EL (cell line): ENCODE measurements at regions not wholly inside any gene's neighbourhood (a gene's known extent, or its start where the extent isn't known, plus 50 kb on each side); places are given as distances from the start of the nearest gene placed in this dataset.
"Not testable (repeated sequence)": the region's sequence is repeated elsewhere in the genome, so short reads cannot be mapped to it uniquely, and the experiment has no call there.

Experiments used
- DNase-seq: peaks from one replicate; pipeline ENCODE4 v3.0.0-alpha.2; 2016

DNA sequence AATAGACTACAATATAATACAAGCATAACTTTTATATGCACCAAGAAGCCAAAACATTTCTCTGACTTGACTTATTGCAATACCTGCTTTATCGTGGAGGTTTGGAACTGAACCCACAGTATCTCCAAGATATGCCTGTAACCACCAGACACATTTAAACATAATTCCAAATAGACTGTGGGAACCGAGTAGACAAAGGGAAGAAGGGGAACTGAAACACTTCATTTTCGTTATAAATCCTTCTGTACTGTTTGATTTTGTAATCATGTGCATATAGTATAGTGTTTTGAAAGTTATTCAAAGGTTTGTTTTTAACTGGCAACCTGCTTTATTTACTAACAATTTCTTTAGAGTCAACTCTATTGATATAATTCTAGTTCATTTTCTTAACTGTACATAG lies 154.9 kb upstream of the BEND6 start:
- no peak for DNase-seq

DNA sequence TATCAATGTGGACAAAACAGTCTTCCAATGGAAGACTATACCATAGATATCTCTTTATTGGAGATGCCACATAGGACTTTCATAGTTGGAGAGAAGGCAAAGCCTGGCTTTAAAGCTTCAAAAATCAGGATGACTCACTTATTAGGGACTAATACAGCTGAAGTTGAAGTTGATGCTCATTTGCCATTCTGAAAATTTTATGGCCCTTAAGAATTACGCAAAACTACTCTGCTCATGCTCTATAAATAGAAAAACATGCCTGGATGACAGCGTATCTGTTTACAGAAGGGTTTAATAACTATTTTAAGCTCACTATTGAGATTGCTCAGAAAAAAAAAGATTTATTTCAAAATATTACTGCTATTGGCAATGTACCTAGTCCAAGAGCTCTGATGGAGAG lies 155.5 kb upstream of the DST start:
- peak; percentile 86 for DNase-seq

DNA sequence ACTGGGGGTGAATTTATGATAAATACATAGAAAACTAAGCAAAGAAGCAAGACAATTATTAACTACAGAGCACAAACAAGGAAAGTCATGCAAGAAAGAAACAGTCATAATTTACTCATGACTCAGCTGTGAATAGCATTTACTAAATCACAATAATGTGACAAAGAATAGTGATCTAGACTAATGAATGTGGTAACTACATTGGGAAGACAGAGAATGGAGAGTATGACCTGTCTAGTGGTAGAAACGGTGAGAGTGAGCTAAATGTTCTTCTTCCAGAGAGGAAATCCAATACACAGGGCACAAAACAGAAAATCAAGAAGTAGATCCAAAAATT lies 153.5 kb upstream of the DST start:
- peak; percentile 56 for DNase-seq

DNA sequence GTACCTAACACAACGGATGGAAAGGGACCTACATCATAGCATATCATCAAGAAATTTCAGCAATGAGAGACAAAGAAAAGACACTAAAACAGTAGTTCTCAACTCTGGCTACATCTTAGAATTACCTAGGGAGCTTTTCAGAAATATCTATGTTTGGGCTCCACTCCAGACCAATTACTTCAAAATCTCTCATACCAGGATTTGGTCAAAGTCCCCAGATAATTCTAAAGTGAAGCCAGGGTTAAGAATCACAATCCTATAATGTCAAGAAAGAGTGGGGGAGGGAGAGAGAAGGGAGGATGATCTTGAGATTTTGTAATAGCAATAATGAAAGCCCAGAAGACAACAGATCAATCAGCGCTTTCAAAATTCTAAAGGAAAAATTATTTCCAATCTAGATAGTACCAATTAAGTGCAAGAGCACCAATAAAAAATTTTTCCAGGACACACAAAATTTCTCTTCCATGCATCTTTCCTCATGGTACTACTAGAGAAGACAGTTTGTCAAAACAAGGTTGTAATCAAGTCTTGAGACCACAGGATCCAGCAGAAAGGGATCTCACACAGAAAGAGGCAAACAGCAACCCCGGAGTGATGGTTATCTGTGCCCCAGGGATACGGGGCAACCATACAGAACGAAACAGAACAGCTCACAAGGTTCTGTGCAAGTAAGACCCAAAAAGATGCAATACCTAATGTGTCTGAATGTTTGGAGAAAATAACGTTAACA lies 152.9 kb upstream of the DST start:
- DNase-seq: no peak

DNA sequence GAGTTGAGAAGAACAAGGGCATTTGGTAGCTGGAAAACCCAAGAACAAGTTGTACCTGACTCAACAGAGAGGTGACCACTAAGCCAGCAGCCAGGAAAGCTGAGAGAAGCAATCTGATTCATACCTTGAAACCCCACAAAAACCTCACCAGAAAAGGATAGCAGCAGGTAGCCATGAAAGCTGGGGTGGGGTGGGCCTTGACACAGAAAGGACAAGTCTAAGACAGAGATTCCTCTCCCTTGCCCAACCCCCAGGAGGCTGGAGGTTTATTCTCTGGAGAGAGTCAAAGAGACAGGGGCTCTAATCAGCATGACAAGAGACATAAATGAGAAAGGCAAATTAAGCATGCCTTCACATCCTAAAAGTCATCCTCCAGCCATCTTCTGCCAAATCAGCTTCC lies 151.7 kb upstream of the DST start:
- DNase-seq: no peak

DNA sequence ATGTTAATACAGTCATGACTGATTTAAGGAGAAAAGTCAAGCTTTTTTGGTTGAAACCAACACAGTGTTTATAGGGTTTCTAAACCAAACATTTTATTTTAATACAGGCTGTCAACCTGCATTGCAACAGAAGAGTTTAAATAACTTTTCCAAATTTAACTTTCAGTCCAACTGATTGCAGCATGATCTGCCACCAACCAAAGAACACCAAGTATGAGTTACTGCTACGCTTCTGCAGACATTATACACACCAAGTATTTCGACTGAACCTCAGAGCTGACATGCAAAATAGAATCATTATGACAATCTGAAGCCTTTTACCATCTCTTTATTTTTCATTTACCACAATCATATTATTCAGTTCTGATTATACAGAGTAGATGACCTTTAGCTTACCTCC lies 151.2 kb upstream of the DST start:
- no peak for DNase-seq

DNA sequence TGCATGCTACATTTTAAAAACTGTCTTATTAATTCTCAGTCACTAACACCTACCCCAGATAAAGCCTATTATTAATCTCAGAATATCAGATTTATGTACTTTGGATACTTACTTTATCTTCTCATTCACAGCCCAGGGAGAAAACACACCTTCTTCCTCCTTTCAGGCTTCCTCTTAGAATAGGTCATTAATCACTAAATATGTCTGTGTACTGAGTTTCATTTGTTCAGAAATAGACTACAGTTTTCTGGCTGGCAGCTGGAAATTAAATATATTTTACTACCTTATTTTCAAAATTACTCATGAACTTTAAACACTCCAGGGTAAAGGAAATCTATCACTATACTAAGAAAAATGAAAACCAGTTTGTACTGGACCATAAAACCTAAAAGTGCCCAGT lies 147.7 kb upstream of the DST start:
- no peak for DNase-seq

DNA sequence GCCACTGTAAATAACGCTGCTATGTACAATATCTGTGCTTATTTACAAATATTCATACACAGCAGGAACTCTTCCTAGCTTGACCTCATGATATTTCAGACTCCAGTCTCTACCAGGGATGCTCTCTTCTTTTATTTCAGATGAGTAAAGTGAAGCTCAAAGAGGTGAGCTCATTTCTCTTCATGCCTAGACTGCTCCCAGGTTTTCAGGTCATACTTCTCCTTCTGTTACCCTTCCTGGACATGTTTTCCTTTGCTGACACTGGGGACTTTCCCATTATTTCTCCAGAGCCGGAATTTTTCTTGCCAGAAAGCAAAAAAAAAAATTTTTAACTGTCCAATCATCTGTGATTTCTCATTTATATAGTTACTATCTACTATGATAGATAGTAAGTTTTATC lies 147.2 kb upstream of the DST start:
- DNase-seq: no peak

DNA sequence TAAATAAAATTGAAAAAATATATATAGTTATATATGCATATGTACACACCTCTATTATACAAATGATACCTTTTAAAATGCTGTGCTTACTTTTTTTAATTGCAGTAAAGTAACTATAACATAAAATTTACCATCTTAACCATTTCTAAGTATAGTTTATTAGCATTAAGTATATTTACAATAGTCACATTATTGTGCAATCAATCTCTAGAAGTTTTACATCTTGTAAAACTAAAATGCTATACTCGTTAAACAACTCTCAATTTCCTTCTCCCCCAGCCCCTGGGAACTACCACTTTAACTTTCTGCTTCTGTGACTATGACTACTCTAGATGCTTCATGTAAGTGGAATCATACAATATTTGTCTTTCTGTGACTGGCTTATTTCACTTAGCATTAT lies 146.7 kb upstream of the DST start:
- DNase-seq: no peak

DNA sequence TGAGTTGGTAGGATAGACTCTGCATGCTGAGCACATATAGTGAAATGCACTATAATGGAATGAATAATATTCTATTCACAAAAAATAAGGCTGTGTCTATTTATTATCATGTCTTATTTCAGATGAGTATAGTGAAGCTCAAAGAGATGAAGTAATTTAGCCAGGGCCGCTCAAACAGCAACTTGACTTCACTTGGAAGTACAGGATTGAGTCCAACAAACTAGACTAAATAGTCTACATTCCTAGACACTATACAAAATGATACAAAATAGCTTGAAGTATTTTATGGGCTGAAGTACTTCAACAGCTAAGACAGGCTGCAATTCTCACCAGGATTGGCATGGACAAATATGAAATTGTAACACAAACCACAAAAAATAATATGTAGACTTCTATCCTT lies 144.5 kb upstream of the DST start:
- no peak for DNase-seq

DNA sequence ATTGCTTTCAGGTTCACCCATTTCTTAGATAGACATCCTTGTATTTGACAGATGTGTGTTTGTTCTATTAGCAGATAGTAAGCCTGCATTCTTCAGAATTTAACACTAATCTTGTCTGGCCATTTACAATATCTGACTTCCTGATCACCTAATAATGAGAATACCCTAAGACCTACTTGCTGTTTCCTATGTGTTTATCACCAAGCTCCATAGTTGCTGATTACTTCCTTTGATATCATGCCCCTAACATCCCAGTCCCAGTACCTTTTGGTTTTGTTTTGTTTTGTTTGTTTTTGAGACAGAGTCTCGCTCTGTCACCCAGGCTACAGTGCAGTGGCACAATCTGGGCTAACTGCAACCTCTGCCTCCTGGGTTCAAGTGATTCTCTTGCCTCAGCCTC lies 143.6 kb upstream of the DST start:
- DNase-seq: no peak

DNA sequence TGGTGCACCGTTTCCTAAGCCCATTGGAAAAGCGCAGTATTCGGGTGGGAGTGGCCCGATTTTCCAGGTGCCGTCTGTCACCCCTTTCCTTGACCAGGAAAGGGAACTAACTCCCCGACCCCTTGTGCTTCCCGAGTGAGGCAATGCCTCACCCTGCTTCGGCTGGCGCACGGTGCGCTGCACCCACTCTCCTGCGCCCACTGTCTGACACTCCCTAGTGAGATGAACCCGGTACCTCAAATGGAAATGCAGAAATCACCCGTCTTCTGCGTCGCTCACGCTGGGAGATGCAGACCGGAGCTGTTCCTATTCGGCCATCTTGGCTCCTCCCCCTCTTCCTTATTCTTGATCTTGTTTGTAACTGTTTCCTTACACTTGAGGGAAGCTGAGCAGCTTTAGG lies 142.8 kb upstream of the DST start:
- not testable (repeated sequence) for DNase-seq

DNA sequence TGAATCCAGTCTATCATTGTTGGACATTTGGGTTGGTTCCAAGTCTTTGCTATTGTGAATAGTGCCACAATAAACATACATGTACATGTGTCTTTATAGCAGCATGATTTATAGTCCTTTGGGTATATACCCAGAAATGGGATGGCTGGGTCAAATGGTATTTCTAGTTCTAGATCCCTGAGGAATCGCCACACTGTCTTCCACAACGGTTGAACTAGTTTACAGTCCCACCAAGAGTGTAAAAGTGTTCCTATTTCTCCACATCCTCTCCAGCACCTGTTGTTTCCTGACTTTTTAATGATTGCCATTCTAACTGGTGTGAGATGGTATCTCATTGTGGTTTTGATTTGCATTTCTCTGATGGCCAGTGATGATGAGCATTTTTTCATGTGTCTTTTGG lies 137.4 kb upstream of the DST start:
- DNase-seq: not testable (repeated sequence)

DNA sequence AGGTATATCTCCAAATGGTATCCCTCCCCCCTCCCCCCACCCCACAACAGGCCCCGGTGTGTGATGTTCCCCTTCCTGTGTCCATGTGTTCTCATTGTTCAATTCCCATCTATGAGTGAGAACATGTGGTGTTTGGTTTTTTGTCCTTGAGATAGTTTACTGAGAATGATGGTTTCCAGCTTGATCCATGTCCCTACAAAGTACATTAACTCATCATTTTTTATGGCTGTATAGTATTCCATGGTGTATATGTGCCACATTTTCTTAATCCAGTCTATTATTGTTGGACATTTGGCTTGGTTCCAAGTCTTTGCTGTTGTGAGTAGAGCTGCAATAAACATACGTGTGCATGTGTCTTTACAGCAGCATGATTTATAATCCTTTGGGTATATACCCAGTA lies 135.8 kb upstream of the DST start:
- DNase-seq: not testable (repeated sequence)

DNA sequence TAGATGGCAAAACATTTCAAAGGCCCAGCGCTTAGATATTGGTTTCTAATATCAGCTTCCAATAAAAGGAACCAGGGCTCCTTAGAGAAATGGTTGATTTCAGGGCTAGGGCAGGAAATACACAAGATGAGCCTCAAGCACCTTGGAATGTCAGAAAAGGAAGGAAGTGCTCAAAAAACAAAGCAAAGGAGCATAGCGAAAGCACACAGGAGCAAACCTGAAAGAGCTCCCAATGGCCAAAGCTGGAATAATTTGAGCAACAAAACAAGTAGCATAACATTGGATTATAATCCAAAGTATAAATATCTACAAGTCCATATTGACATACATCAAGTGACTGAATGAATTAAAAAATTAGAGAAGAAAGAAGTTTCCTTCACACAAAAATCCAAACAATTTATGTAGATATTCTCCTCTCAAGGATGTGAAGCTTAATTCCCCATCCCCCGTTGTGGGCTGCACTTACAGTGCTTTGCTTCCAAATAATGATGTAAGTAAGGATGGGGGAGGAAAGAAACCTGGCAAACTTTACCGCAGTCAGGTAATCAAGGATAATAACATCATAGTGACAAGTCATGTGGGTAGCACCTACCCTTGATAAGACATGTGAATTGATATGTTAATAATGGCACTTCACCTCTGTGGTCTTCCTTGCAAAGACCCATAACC lies 132.9 kb upstream of the DST start:
- DNase-seq: no peak

DNA sequence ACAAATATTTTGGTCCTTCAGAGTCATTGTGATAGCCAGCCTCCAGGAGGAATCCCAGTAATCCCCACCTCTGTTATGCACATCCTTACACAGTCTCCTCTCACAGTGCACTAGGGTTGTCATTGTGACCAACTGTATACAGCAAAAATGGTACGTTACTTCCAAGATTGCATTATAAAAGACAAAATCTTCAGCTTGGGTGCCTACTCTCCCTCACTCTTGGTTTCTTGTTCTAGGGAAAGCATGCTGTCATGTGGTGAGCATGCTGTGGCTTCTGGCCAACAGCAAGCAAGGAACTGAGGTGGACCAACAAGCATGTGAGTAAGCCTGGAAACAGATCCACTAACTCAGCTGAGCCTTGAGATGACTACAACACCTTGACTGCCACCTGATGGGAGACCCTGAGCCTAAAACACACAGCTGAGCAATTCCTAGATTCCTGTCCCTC lies 130.1 kb upstream of the DST start:
- peak; percentile 80 for DNase-seq

DNA sequence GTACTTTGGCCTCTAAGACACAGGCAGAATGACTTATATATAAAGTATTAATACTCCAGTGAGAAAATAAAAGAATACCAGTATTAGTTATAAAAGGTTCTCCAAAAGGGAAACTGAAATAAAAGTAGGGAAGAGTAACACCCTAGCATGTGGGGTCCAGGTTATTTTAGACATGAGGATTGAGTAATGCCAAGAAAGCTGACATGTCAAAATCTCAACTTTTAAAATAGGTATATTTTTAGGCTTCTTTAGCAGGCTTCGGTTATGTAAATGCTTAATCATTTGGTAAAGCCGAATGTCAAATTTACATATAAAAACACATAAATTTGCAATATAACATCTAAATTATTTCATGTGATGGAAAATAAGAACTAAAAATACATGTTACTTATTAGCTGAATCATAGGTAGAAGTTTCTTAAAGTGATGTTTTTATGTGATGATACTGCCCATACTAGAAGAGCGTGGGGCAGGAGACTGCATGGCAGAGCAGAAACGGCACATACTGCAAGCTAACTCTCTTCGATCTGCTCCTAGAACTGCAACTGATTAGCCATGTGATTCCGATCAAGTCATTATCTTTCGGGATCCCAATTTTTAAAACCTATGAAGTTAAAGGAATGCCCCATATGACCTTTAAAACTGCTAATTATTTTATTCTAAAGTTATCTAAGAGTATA lies 129.4 kb upstream of the DST start:
- no peak for DNase-seq

DNA sequence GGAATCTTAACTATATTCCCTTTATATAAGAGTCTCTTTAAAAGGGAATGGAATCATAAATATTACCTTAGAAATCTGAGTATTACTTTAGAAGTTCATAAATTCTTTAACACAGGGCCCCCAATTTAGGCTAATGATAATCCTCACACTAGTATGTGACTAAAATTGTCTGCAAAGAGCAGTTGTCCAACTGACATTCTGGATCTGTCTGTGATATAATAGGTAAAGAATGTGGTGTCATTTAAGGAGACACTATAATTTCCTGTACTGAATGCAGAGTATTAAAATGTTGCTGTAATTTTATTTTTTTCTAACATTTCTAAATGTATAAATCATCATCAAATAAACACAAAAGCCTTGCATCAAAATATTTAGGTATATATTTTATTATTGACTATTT lies 128.5 kb upstream of the DST start:
- peak; percentile 52 for DNase-seq

DNA sequence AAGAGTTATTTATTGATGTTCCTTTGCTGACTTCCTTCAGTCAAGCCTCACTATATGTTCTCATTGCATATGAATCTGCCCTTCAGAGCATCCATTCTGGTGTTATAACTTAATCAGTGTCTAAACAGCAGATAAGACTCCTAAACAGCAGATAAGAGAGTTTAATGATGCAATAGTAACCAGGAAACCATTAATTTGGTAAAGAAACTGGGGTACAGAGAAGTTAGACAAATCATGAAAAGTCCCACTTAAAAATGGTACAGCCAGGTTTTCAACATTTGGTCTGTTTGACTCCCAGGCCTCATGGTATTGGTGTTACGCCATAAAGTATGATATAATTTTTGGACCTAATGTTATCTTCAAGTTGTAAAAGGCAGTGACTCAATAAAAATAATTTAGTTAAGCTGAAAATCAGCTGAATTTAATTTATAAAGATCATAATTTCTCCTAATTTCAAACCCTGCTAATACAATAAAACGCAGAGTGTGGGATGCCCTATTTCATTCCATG lies 127.4 kb upstream of the DST start:
- DNase-seq: no peak

DNA sequence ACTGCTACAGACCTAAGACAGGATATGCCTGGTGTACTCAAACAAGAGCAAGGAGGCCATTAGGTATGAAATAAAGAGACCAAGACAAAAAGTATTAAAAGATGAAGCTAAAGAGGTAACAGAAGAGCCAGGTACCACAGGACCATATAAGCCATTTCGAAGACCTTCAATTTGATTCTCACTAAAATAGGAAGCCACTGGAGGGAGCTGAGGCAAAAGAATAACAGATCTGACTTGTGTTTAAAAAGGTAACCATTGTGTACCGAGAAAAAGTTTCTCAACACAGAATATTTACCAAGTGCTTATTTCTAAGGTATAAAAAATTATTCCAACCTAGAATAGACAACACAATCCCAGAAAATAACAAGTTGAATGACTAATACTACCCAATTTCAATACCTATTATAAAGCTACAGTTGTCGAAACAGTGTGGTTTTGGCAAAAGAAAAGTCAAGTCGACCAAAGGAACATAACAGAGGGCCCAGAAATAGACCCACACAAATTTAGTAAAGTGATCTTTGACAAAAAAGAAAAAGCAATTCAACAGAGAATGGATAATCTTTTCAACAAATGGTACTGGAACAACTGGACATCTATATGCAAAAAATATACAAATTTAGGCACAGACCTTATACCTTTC lies 125.3 kb upstream of the DST start:
- DNase-seq: no peak

DNA sequence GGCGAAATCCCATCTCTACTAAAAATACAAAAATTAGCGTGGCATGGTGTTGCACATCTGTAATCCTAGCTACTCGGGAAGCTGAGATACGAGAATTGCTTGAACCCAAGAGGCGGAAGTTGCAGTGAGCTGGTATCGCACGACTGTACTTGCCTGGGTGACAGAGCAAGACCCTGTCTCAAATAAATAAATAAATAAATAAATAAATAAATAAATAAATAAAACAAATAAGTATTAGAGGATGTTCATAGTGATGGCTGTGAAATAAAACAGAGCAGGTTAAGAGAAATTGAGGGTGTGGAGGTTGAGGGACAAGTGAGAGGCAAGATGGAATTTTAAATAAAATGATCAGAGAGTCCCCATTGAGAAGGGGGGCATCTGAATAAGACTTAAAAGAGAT lies 124.7 kb upstream of the DST start:
- no peak for DNase-seq

DNA sequence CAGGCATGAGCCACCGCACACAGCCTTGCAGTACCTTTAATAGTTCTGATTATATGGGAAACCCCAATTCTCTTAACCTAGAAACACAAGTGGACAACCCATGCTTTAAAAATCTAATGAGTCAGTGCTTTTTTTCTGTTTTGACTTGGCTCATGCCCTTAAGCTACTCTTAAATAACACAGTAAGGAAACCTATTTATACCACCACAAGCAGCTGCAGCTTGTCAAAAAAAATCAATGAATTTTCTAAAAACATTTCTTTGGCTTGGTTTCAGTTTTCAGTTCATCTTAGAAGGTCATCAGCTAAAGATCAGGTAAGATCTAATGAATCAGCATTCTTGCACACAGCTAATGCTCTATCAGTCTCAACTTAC lies 124.1 kb upstream of the DST start:
- DNase-seq: peak; percentile 83

DNA sequence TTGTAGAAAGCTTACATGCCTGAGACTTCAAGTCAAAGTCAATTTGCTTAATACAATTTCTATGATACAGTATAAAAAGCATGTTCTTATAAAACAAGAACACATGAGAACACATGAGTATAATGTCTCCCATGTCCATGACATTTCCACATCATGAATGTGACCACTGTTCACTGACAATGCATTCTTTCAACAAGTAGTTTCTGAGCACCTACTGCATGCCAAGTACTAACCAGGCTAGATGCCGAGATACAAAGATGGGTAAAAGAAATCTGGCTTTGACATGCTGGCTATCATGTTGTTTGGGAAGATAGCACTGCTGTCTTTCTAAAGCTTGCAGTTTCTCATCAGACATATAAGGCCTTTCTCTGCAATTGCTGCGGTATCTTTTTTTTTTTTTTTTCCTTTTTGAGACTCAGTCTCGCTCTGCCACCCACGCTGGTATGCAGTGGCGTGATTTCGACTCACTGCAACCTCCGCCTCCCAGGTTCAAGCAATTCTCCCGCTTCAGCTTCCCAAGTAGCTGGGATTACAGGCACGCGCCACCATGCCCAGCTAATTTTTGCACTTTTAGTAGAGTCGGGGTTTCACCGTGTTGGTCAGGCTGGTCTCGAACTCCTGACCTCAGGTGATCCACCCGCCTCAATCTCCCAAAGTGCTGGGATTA lies 123.6 kb upstream of the DST start:
- no peak for DNase-seq
